IMR-90 (cell line): ENCODE measurements at regions not wholly inside any gene's neighbourhood (a gene's known extent, or its start where the extent isn't known, plus 50 kb on each side); places are given as distances from the start of the nearest gene placed in this dataset.

Experiments used
- ATAC-seq: fragments of 200-7000 bp; cut with Tn5 transposase; 2 replicates; pipeline ENCODE4 v1.9.1; 2020; ENCODE audit warnings: low read depth, mild to moderate bottlenecking, moderate library complexity
- BruUV-seq: library from RNA; stranded (reverse); fragments of 400-500 nt; replicated peaks from 2 replicates; lab custom pipeline; 2021; lab: Mats Ljungman, UMichigan
- CTCF ChIA-PET: fragments of 300-600 bp; formaldehyde crosslinking; extraction: SDS; loops from one replicate; lab custom pipeline; 2021; ENCODE audit warnings: antibody characterized with exemption; lab: Yijun Ruan, JAX
- POLR2A ChIA-PET: fragments of 300-600 bp; sonication (Branson Sonifier 250); formaldehyde crosslinking; loops from one replicate; lab custom pipeline; 2022; ENCODE audit warnings: antibody characterized with exemption; ENCODE audit not compliant: unreplicated experiment; lab: Charles Lee
- DNase-seq: peaks from one replicate; pipeline ENCODE4 v3.0.0; 2013
- H2AFZ ChIP-seq: replicated peaks from 2 replicates; pipeline ENCODE3; 2013; ENCODE audit warnings: low read length, mild to moderate bottlenecking; ENCODE audit not compliant: poor library complexity
- H2AK5ac ChIP-seq: 2 replicates; pipeline ENCODE4 v1.6.1; 2013; ENCODE audit warnings: low read depth, low read length, inconsistent platforms
- H2AK9ac ChIP-seq: replicated peaks from 2 replicates; pipeline ENCODE3; 2013; ENCODE audit warnings: mild to moderate bottlenecking, low read depth, low read length, moderate library complexity; ENCODE audit not compliant: poor library complexity
- H2BK120ac ChIP-seq: 2 replicates; pipeline ENCODE4 v1.6.1; 2013; ENCODE audit warnings: low read depth, low read length, inconsistent platforms
- H2BK15ac ChIP-seq: 3 replicates; pipeline ENCODE4 v1.6.1; 2013; ENCODE audit warnings: low read depth, low read length, inconsistent platforms
- H2BK20ac ChIP-seq: 2 replicates; pipeline ENCODE4 v1.6.1; 2013; ENCODE audit warnings: low read depth, mild to moderate bottlenecking, inconsistent platforms, low read length, moderate library complexity
- H2BK5ac ChIP-seq: 2 replicates; pipeline ENCODE4 v1.6.1; 2013; ENCODE audit warnings: mild to moderate bottlenecking, low read depth, low read length, inconsistent platforms; ENCODE audit not compliant: poor library complexity, severe bottlenecking
- H3K14ac ChIP-seq: replicated peaks from 2 replicates; pipeline ENCODE4 v1.6.1; 2013; ENCODE audit warnings: low read depth, low read length, inconsistent platforms
- H3K18ac ChIP-seq: 2 replicates; pipeline ENCODE4 v1.6.1; 2013; ENCODE audit warnings: low read depth, low read length, control low read depth
- H3K23ac ChIP-seq: 2 replicates; pipeline ENCODE4 v1.6.1; 2013; ENCODE audit warnings: low read depth, low read length, inconsistent platforms
- H3K27ac ChIP-seq: 2 replicates; pipeline ENCODE4 v1.5.1; 2013; ENCODE audit warnings: mild to moderate bottlenecking, control low read depth, low read length; ENCODE audit not compliant: insufficient read depth
- H3K27me3 ChIP-seq: 2 replicates; pipeline ENCODE4 v1.6.1; 2013; ENCODE audit warnings: low read length; ENCODE audit not compliant: control insufficient read depth, insufficient read depth
- H3K36me3 ChIP-seq: 2 replicates; pipeline ENCODE4 v1.6.1; 2013; ENCODE audit warnings: low read length, mixed read lengths; ENCODE audit not compliant: control insufficient read depth, insufficient read depth
- H3K4ac ChIP-seq: 2 replicates; pipeline ENCODE4 v1.6.1; 2013; ENCODE audit warnings: low read depth, low read length, inconsistent platforms
- H3K4me1 ChIP-seq: 2 replicates; pipeline ENCODE4 v1.6.1; 2013; ENCODE audit warnings: low read length, mixed read lengths; ENCODE audit not compliant: control insufficient read depth, insufficient read depth
- H3K4me2 ChIP-seq: 2 replicates; pipeline ENCODE4 v1.6.1; 2013; ENCODE audit warnings: low read depth, mild to moderate bottlenecking, control low read depth, low read length, moderate library complexity
- H3K4me3 ChIP-seq: 2 replicates; pipeline ENCODE4 v1.5.1; 2013; ENCODE audit warnings: low read depth, mild to moderate bottlenecking, control low read depth, low read length, moderate library complexity; ENCODE audit not compliant: insufficient read depth
- H3K56ac ChIP-seq: 2 replicates; pipeline ENCODE4 v1.6.1; 2013; ENCODE audit warnings: low read length, inconsistent platforms; ENCODE audit not compliant: insufficient read depth; ENCODE audit errors: extremely low read depth
- H3K79me1 ChIP-seq, 2 experiments: 2 replicates each; pipeline ENCODE4 v1.6.1; 2013; ENCODE audit warnings: low read length in 2 of 2, inconsistent platforms in 1 of 2, low read depth in 1 of 2
- H3K9ac ChIP-seq: 2 replicates; pipeline ENCODE4 v1.6.1; 2013; ENCODE audit warnings: low read depth, low read length, control low read depth
- H3K9me1 ChIP-seq: 2 replicates; pipeline ENCODE4 v1.6.1; 2013; ENCODE audit warnings: low read length, inconsistent platforms; ENCODE audit not compliant: insufficient read depth
- H3K9me3 ChIP-seq: 2 replicates; pipeline ENCODE4 v1.6.1; 2013; ENCODE audit warnings: low read length; ENCODE audit not compliant: control insufficient read depth, insufficient read depth
- H4K20me1 ChIP-seq: 2 replicates; pipeline ENCODE4 v1.6.1; 2013; ENCODE audit warnings: low read length, inconsistent platforms; ENCODE audit not compliant: insufficient read depth
- H4K5ac ChIP-seq: 2 replicates; pipeline ENCODE4 v1.6.1; 2013; ENCODE audit warnings: mild to moderate bottlenecking, low read depth, low read length, control low read depth
- H4K8ac ChIP-seq, 2 experiments: 2 replicates each; pipeline ENCODE4 v1.6.1; 2013; ENCODE audit warnings: low read depth in 2 of 2, low read length in 2 of 2, control low read depth in 1 of 2, inconsistent platforms in 1 of 2
- H4K91ac ChIP-seq: 2 replicates; pipeline ENCODE4 v1.6.1; 2013; ENCODE audit warnings: low read depth, low read length, inconsistent platforms; ENCODE audit not compliant: insufficient read depth
- CEBPB ChIP-seq: IDR thresholded peaks from 2 replicates; pipeline ENCODE4 v1.6.1; 2012; ENCODE audit warnings: low read depth, low read length, improper control_type of control experiment
- CHD1 ChIP-seq: IDR thresholded peaks from 2 replicates; pipeline ENCODE4 v1.6.1; 2012; ENCODE audit warnings: low read depth, low read length, improper control_type of control experiment
- MAFK ChIP-seq: IDR thresholded peaks from 2 replicates; pipeline ENCODE4 v1.6.1; 2012; ENCODE audit warnings: low read depth, low read length, improper control_type of control experiment
- RAD21 ChIP-seq: IDR thresholded peaks from 2 replicates; pipeline ENCODE4 v1.6.1; 2012; ENCODE audit warnings: low read length, improper control_type of control experiment
- RFX5 ChIP-seq: IDR thresholded peaks from 2 replicates; pipeline ENCODE4 v1.8.0; 2012; ENCODE audit warnings: low read depth, mild to moderate bottlenecking, low read length, moderate library complexity
- SMC3 ChIP-seq: fragments of 150-350 bp; IDR thresholded peaks from 2 replicates; pipeline ENCODE4 v1.6.1; 2016; ENCODE audit warnings: low read depth, mild to moderate bottlenecking, antibody characterized with exemption, low read length, moderate library complexity
- WGBS, 2 experiments: methylation state at CpG; one replicate each; pipeline versions ENCODE4 v1.1.5 to v1.1.7; 2013; ENCODE audit warnings: missing lambda C conversion rate in 2 of 2; ENCODE audit not compliant: insufficient read length in 1 of 2; ENCODE audit errors: extremely low coverage in 2 of 2; 5-methylcytosine and 5-hydroxymethylcytosine counted together
- dilution Hi-C: fragments of 300-500 bp; cut with HindIII; formaldehyde crosslinking; loops from one replicate; pipeline ENCODE4 v1.14.3; 2018; ENCODE audit warnings: low sequenced_read_pairs; ENCODE audit not compliant: unreplicated experiment
- in situ Hi-C: fragments of 300-500 bp; cut with MboI; formaldehyde crosslinking; loops from 3 replicates; pipeline ENCODE4 v1.14.3; 2019; ENCODE audit warnings: low sequenced_read_pairs, inconsistent platforms, mixed read lengths
- intact Hi-C: fragments of 100-400 bp; cut with micrococcal nuclease; formaldehyde crosslinking; loops from 2 replicates; pipeline ENCODE4 v1.10.0; 2022
- TF ChIP-seq, protein P1 (sequence below): fragments of 150-350 bp; IDR thresholded peaks from 2 replicates; pipeline ENCODE4 v1.6.1; 2016; ENCODE audit warnings: low read depth, mild to moderate bottlenecking, low read length, moderate library complexity, borderline replicate concordance
- TF ChIP-seq, protein P2 (sequence below): fragments of 150-350 bp; IDR thresholded peaks from 2 replicates; pipeline ENCODE4 v1.6.1; 2017; ENCODE audit warnings: mild to moderate bottlenecking, antibody characterized with exemption, low read length, low read depth

DNA sequence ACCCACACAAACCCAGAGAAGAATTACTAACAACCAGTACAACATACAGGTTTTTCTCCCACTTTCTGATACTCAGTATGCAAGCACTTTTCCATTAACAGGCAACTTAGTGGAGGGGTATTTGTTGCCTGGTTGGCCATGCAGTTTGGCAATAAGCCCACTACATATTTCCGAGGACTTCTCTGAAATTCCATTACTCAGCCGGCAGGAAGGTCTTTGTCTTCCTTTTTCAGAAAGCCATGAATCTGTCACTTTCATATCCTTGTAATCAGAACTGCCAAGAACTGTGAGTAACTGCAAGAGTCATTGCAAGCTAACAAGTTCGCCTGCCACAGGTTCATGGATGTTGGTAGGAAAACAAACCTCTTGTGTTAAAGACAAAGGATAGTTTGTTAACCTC, 422.3 kb upstream of the ROBO1 start:
- Histone ChIP-seq H3K4ac (no peak overlapping the region), H3K9me3 (0 out of 2 replicates have a peak, but pooled peaks cover 1% of the 10 kb centered on the region), H3K27ac (no peak overlapping the region), H3K9me1 (no peaks in the 10 kb centered on the region), H3K14ac (no peak overlapping the region), H4K91ac (no peak overlapping the region), H4K5ac (no peak overlapping the region), H3K9ac (no peak overlapping the region), H2BK15ac (no peak overlapping the region), H3K4me2 (no peak overlapping the region), H2AFZ (no peak overlapping the region), H3K4me3 (no peak overlapping the region), H3K27me3 (no peaks in the 10 kb centered on the region), H3K79me1 (no peaks in the 10 kb centered on the region), H4K8ac (no peak overlapping the region), H3K4me1 (no peaks in the 10 kb centered on the region), H2BK120ac (no peak overlapping the region), H3K36me3 (no peaks in the 10 kb centered on the region), H2BK5ac (no peak overlapping the region), H3K56ac (no peak overlapping the region), H3K18ac (no peak overlapping the region), H2AK5ac (no peak overlapping the region), H4K20me1 (no peaks in the 10 kb centered on the region), H2AK9ac (no peak overlapping the region), H2BK20ac (no peak overlapping the region), H3K23ac (no peak overlapping the region)
- intact Hi-C loops (no loop called here), in situ Hi-C loops (no loop called here), dilution Hi-C loops (no loop called here)
- WGBS, 2 experiments = no CpG with 5 or more reads among the region's 3 CpGs
- TF ChIP-seq RFX5 (no peak), CHD1 (no peak), RAD21 (no peak), MAFK (no peak), SMC3 (no peak), CEBPB (no peak)
- TF ChIP-seq, protein P1, sequence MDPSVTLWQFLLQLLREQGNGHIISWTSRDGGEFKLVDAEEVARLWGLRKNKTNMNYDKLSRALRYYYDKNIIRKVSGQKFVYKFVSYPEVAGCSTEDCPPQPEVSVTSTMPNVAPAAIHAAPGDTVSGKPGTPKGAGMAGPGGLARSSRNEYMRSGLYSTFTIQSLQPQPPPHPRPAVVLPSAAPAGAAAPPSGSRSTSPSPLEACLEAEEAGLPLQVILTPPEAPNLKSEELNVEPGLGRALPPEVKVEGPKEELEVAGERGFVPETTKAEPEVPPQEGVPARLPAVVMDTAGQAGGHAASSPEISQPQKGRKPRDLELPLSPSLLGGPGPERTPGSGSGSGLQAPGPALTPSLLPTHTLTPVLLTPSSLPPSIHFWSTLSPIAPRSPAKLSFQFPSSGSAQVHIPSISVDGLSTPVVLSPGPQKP = no peak
- TF ChIP-seq, protein P2, sequence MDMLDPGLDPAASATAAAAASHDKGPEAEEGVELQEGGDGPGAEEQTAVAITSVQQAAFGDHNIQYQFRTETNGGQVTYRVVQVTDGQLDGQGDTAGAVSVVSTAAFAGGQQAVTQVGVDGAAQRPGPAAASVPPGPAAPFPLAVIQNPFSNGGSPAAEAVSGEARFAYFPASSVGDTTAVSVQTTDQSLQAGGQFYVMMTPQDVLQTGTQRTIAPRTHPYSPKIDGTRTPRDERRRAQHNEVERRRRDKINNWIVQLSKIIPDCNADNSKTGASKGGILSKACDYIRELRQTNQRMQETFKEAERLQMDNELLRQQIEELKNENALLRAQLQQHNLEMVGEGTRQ = no peak
- peak; percentile 30 for DNase-seq
- no TSS peak for BruUV-seq
- CTCF ChIA-PET = no interaction called here
- ATAC-seq = no peak
- POLR2A ChIA-PET = no interaction called here
